NCI-H1417 treated with DMSO at 0.1 percent for 48 hours (cell line): ENCODE measurements at regions not wholly inside any gene's neighbourhood (a gene's known extent, or its start where the extent isn't known, plus 50 kb on each side); places are given as distances from the start of the nearest gene placed in this dataset.

Experiments
- DNase-seq: peaks from one replicate; lab custom pipeline; 2025; lab: John Stamatoyannopoulos, UW

DNA sequence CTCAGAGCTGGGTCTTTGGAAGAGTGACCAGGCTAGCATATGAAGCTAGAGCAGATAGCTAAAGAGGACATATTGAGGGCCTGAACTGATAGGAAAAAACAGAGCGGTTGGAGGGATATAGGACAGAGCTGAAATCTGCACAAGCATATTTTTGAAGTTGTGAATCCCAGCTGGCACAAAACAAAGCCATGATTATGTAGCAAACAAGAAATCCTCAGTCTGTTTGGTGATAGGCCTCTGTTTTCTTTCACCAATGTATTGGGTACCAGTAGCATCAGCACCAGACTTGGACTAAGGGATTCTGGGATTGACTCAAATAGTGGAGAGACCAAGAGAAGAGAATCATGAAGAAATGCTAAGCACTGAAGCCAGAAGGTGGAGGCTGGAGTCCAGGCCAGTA lies 151.0 kb downstream of the FAM43A start:
- no peak for DNase-seq

DNA sequence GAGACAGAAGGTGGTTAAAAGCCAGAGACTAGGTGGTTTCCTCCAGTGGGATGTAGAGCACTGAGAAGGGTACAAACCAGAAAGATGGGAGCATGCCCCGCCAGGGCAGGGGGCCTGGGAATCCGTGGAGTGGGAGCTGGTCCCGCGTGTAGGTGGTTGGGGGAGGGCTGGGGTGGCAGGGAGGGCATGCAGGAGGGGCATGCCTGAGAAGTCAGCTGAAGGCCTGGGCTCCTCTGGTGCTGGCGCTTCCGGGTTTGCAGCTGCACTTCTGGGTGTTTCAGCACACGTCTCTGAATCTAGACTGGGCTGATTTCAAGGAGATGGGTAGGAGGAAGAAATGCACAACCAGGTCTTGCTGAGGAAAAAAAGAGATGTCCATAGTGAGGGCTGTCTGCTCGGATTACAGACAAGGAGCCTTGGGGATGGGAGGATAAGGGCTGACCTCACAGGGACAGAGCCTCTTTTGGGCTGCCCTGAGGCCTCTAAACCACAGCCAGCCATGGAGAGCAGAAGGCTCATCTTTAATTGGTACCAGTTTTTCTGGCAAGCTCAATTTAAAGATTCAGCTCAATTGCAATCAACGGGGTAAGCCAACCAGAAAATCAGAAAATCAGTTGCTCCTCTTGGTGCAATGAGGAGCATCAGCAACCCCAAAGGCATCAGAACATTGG lies 151.9 kb downstream of the FAM43A start:
- no peak for DNase-seq

DNA sequence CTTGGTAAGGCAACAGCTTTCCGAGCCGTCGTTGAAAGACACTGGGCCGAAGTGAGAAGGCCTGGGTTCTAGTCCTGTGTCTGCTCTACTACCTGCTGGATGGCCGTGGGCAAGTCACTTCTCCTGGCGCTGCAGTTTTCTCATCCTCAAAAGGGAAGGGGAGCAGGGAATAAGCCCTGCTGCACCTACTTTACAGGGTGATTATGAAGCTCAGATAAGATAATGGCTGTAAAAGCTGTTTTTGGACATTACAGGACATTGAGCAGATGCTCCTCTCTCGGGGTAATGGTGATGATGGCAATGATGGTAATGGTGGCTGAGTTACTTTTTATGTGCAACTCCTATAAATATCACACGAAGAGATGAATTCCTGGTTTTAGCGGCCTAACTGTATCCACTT lies 152.6 kb downstream of the FAM43A start:
- no peak for DNase-seq

DNA sequence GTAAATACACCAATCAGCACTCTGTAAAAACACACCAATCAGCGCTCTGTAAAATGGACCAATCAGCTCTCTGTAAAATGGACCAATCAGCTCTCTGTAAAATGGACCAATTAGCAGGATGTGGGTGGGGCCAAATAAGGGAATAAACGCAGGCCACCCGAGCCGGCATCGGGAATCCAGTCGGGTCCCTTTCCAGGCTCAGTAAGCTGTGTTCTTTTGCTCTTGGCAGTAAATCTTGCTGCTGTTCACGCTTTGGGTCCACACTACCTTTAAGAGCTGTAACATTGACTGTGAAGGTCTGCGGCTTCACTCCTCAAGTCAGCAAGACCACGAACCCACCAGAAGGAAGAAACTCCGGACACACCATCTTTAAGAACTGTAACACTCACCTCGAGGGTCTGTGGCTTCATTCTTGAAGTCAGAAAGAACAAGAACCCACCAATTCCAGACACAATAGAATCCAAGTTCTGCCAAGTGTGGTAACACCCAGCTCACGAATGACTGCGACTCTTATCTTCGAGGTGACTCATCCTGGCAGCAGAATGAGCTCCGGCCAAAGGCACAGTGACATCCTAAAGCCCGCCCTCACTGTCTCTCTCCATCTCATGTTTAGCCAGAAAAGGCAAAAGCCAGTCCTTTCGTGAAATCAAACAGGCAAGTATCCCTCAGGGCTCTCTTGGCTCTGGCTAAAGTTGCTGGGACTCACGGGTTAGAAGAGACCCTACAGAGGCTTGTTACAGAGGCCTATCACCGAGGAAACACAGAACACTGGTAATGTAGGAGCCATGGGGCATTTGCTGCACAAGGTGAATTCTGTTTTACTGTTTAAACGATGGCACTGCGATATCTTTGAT lies 155.2 kb downstream of the FAM43A start:
- DNase-seq = no peak

DNA sequence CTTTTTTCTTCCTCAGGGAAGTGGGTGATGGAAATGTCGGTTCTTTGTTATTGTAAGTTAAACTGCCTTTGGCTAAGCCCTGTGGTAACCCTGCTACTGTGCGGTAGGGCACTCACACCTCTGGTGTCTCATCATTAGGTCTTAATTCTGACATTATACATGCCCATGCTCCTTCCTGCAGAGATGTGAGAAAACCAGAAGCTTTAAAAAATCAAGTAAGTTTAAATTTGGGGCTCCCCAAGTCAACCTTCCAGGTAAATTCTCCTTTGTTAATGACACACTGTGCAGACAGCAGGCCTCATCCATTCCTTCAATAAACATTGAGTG lies 155.8 kb downstream of the FAM43A start:
- DNase-seq = no peak

DNA sequence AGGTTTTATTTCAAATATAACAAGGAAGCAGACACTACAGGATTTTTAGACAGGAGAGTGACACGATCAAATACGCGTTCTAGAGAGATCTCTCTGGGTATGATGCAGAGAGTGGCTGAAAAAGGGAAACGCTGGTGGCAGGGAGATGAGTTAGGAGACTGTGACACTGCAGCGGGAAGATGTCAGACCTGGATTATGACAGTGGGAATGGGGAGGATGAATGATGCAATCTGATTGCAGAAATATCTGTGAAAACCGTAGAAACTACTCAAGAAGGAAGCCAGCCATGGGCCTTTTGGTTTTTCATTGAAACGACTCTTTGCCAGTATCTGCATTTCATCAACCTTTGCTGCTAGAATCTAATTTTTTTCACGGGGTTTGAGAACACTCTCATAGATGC lies 157.9 kb downstream of the FAM43A start:
- DNase-seq = no peak

DNA sequence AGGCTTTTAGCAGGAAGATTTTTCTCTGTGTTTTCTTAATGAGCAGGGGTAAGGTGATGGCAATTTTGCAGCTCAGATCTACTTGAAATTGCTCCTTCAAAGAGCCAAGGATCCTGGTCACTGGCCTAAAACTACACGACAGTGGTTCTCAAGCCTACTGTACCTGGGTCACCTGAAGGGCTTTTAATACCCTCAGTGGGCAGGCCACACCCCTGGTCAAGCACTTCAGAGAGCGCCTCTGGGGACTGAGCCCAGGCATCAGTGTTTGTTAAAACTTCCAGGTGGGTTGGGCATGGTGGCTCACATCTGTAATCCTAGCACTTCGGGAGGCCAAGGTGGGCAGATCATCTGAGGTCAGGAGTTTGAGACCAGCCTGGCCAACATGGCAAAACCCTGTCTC lies 158.4 kb downstream of the FAM43A start:
- no peak for DNase-seq

DNA sequence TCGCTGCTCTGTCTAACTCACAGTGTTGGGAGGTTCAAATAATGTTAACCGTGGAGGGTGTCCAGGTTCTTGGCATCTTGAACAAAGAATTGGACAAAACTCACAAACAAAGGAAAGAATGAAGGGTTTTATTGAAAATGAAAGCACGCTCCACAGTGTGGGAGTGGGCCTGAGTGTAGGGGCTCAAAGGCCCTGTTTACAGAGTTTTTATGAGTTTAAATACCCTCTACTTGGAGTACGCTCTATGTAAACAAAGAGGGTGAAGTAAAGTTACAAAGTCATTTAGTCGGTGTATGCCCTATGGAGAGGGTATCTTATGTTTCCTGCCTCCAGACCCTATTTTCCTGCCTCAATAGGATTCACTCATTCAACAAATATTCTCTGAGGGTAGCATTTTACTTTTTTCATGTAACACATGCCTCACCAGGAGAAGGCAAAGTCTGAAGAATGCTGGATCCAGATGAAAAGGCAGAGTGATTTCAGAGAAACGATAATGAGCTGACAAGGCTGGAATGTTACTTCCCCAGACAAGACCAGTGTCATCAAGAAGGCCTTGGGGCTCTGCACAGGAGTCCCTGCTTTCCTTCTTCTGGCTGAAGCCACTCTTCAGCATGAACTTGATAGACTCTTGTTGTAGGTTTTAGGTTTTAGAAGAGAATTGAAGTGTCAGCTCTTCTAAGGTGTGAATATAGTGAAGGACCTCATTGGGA lies 163.6 kb downstream of the FAM43A start:
- no peak for DNase-seq

DNA sequence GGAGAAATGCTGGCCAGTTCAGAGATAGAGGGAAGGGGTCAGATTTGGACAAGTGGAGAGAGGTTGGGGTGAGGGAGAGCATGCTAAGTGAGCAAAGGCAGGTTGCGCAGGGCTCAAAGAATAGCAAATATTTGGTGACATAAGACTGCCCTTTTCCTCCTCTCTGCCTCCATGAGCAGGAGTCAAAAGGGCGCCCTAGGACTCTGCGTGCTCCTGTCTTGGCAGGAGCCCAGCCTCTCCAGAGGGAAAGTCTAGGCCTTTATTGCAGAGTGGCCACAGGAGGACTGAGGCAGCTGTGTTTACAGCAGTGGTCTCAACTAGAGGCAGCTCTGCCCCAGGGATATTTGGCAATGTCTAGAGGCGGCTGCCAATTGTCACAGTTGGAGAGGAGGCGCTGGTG lies 165.6 kb downstream of the FAM43A start:
- DNase-seq = no peak

DNA sequence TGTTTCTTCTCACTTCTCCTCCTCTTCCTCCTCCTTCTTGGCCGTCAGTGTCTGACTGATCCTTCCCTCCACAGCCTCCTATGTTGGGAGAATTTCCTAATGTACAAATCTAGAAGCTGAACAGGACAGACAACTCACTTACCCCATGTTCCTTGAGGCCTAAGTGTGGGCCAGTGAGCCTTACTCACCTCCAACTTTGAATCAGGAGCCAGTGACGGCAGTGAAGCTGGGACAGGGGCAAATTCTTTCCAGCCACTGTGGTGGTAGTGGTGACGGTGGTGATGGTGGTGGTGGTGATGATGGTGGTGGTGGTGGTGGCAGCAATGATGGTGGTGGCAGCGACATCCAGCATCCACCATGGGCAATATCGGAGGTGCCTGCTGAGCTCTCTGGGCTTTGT lies 166.3 kb downstream of the FAM43A start:
- no peak for DNase-seq

DNA sequence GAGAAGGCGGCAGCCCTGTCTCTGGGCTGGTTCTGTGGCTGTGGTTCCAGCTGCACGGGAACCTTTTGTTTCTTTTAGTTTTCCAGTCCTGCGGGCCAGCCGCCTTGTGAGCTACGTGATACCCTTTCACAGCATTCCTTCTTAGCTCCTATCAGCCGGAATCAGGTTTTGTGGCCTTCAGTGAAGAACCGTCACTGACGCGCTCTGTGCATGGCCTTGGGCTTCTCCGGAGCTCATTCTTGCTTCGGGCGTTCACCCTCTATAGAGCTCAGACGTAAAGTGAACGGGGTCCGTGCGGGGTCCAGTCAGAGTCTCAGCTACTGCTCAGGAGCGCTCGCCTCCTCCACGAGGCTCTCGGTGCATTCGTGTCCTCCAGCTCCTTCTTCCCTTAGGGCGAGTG lies 166.7 kb downstream of the FAM43A start:
- DNase-seq = no peak

DNA sequence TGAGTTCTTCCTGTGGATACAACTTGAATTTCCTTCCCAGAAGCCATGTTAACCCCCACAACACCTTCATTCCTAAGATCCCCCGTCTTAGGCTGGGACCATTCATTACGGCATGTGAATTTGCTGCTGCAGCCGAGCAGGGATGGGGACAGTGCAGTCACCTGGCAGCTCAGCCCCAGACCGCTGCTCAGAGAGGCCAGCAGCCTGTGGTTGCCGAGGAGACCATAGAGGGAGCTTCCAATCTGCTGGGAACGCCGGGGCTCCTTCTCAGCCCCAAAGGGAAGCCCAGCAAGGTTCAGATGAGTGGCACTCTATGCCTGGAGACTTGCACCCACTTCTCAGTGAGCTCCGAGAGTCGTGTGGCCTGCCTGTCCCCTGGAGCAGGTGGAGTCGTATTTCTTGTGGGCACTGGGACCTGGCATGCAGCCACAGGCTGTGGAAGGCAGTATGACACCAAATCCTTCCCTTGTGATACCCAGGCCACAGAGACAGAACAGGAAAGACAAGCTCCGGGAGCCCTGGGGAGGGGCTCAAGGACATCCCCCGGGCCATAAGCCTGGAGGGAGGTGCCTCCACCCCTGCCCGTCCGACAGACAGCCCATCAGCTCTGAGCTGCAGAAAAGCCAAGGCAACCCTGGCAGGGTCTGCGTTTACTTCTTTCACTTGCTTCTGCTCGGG lies 167.3 kb downstream of the FAM43A start:
- DNase-seq = no peak

DNA sequence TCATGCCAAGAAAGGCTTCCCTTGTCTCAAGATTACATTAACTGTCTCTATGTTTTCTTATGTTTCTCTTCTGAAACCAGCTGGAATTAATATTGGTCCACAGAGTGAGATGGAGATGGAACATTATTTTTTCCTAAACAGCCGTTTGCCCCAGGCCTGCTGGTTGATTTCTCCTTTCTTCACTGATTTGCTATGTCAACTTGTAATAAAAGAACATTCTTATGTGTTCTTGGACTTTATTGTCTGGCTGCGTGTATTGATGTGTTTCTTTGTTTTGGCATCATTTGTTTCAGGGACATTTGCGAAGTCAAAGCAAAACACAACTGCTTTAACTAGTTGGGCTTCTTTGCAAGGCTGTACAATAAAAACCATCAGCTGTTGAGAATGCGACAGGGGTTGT lies 168.5 kb downstream of the FAM43A start:
- DNase-seq = no peak

DNA sequence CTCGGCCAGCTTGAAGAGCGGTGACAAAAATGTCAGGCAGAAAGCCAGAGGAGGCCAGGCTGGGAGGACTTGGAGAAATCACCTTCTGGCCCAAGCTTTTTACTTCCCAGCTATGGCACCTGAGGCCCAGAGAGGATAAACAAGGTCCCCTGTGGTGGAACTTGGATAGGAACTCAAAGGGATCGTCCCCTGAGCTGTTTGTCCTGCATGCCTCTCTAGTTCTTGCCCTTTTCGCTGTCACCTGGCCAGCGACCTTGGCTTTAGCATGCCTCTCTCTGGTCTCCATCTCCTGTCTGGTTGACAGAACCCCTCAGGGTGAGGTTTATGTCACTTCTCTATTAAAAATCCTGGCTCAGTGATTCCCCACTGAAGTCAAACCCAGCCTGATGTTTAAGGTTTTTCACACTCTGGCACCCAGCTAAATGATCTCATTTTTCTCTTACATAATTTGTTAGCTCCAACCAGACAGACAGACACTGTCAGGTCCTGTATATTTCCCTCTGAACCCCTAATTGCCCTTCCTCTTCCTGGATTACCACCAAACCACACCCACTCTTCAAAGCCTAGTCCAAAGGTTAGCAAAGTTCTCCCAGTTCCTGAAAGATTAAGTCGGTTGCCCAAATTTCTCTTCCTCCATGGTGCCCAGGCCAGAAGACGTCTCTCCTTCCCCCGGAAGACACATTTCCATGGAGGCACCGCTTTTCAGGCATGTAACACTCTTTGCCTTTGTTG lies 169.1 kb downstream of the FAM43A start:
- no peak for DNase-seq

DNA sequence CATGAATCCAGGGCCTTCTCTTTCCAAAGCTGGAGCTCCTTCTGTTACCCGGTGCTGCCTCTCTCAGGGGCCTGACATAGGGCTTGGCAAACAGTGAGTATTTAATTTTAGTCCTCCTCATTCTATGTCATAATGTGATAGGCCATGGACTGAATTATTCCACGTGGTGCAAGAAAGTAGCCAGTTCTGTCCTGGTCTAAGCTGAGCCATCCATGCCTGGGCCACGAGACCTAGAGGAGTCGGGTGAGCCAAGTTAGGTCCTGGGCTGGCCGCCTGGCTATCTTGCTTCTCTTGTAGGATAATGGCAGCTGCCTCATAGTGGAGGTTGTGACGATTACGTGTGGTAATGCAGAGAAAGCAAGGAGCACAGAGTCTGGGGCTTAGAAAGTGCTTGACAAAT lies 170.6 kb downstream of the FAM43A start:
- no peak for DNase-seq

DNA sequence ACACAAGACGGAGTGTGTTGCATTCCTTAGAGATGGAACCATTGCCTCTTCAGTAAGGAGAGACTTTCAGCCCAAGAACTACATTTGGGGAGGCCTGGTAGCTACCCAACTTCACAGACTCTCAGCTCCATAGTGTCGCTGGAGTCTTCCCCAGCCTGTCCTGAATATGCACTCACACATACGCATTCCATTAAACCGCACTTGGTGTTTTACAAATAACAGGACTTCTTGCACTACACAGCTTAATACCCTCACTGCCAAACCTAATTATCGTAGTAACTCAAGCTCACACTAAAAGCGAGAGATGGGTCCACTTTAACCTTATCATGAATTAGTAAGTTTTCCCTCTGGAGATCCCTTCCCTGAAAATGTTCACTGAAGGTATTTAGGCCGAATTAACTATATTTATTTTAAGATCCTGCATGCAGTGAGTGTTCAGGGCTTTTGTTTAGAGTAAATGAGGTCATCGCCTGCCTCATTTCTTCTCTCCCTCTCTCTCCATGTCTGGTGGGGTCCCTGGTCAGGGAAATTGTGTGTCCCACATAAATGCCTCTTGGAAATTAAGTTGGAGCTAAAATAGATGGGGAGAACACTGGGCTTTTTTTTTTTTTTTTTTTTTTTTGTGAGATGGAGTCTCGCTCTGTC lies 171.9 kb downstream of the FAM43A start:
- DNase-seq = no peak

DNA sequence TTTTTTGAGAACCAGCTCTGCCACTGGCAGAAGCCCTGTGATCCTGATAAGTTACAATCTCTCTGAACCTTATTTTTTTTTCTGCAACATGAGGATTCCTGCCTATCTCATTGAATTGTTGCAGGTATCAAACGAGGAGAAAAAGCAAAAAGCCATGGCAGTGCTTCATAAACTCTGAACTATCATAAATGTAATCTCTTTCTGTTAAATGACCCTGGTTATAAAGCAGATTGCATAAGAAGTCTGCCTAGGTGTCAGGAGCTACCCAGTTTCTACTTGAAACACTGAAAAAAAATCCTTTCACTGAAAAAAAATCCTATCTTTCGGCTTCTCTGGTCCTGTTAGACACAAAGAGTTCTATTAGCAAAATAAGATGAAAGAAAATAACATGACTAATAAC lies 172.7 kb downstream of the FAM43A start:
- no peak for DNase-seq

DNA sequence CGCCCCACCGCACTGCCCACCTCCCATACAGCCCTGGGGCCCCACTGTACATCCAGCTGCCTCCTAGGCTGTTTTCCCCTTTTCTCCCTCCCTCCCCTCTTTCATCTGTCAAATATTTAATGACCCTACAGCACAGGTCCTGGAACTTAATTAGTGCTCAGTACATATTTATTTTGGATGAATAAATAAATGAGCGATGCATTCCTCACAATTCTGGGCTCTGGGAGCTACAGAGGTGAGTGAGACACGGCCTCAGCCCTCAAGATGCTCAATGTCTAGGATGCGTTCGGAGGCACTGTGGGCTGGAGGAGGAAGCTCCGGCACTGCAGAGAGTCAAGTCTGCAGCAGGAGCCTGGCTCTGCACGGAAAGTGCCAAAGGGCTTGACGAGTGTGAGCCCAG lies 175.0 kb downstream of the FAM43A start:
- peak; percentile 30 for DNase-seq

DNA sequence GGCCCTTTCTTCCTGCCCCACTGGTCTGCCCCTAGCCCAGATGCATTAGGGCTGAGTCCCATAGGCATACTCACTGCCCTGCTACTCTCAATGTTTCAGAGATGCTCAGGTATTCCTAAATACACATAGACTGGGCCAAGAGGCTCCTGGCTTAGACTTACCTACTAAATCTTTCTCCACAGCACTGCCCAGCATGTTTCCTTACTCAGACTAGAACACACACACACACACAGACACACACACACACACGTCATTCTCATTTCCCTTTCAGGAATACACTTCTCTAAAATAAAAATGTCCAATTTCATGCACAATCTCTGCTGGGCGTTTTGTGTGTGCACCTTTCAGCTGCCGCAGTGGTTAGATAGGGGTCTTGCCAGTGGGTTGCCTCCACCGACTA lies 175.7 kb downstream of the FAM43A start:
- DNase-seq = no peak

DNA sequence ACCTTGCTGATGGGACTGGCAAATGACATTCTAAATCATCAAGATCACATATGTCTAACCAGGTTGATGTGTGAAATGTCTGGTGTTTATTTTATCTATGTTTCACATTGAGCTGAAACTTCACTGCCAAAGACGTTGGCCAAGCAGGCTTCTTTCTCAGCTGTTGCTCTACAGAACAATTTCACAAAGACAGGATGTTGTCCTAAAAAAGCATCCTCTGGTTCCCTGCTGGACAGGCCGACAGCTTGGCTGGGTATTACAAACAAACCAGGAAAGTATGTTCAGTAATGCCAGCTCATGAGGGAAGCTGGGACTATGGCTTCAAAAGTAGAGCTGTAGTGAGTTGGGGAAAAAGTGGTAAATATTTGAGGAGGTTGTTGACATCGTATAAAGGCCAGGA lies 179.4 kb downstream of the FAM43A start:
- no peak for DNase-seq

DNA sequence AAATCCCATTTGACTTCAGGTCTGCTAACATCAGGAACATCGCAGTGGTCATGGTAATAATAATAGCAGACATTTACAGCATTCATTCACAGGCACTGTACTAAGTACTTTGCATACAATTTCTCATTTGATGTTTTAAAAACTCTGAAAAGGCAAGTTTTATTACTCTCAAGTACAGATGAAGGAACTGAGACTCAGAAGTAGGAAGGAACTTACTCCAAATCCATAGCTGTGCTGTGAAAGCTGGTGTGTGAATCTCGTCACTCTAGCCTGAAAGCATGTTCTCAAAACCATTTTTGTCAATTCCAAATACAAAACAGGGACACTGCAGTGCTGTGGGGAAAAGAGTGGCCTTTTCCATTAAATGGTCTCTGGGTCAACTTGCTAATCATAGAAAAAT lies 179.9 kb downstream of the FAM43A start:
- no peak for DNase-seq

DNA sequence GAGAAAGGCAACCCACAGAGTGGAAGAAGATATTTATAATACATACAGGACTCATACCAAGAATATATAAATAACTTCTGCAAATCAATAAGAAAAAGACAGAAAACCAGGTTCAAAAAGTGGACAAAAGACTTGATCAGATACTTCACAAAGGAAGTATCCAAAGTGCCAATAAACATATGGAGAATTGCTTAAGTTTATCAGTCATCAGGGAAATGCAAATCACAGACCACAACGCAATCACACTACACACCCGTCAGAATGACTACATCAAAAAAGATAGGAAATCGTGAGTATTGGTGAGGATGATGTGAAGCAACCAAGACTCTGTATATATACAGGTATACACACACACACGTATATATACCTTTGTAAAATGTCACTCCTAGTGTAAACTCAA lies 180.6 kb downstream of the FAM43A start:
- no peak for DNase-seq
